SU-DHL-6 (cell line): ENCODE measurements at regions not wholly inside any gene's neighbourhood (a gene's known extent, or its start where the extent isn't known, plus 50 kb on each side); places are given as distances from the start of the nearest gene placed in this dataset.

ENCODE experiments used
- H2AFZ ChIP-seq: fragments of 200-600 bp; sonication (generic); 2 replicates; pipeline ENCODE4 v1.6.1; 2014; ENCODE audit warnings: low read depth, mild to moderate bottlenecking, moderate library complexity, mixed read lengths, antibody characterized with exemption, low read length; ENCODE audit not compliant: severe bottlenecking
- H3F3A ChIP-seq: fragments of 200-600 bp; shearing (Covaris generic); 2 replicates; pipeline ENCODE4 v1.6.0; 2016; ENCODE audit warnings: antibody characterized with exemption, mild to moderate bottlenecking; ENCODE audit not compliant: insufficient read depth
- H3K27ac ChIP-seq: fragments of 200-600 bp; sonication (generic); 2 replicates; pipeline ENCODE4 v1.5.1; 2016; ENCODE audit warnings: low read depth, mild to moderate bottlenecking, low read length, moderate library complexity, mixed read lengths
- H3K27me3 ChIP-seq: fragments of 200-600 bp; sonication (generic), shearing (Covaris generic); 2 replicates; pipeline ENCODE4 v1.6.0; 2014; ENCODE audit warnings: mild to moderate bottlenecking, low read length
- H3K36me3 ChIP-seq: fragments of 200-600 bp; sonication (generic); 2 replicates; pipeline ENCODE4 v1.6.1; 2014; ENCODE audit warnings: mild to moderate bottlenecking, low read length, mixed read lengths
- H3K4me2 ChIP-seq: fragments of 300-600, 200-600 bp; shearing (Covaris generic), sonication (generic); 2 replicates; pipeline ENCODE4 v1.6.0; 2014; ENCODE audit warnings: low read length, low read depth, mild to moderate bottlenecking; ENCODE audit not compliant: poor library complexity, severe bottlenecking
- H3K4me3 ChIP-seq: fragments of 200-600 bp; sonication (generic); 2 replicates; pipeline ENCODE4 v1.5.1; 2014; ENCODE audit warnings: antibody characterized with exemption, low read length, mild to moderate bottlenecking, mixed read lengths; ENCODE audit not compliant: insufficient read depth, poor library complexity, severe bottlenecking
- H3K79me2 ChIP-seq: fragments of 200-600 bp; sonication (generic); 2 replicates; pipeline ENCODE4 v1.6.1; 2014; ENCODE audit warnings: mild to moderate bottlenecking, low read length, moderate library complexity; ENCODE audit not compliant: insufficient read depth
- H3K9ac ChIP-seq: fragments of 200-600 bp; sonication (generic); 2 replicates; pipeline ENCODE4 v1.7.0; 2014; ENCODE audit warnings: mild to moderate bottlenecking, low read length
- H3K9me2 ChIP-seq: fragments of 200-600 bp; sonication (generic); replicated peaks from 2 replicates; pipeline ENCODE4 v1.6.1; 2014; ENCODE audit warnings: low read length; ENCODE audit not compliant: insufficient read depth
- H3K9me3 ChIP-seq: fragments of 200-600 bp; sonication (generic); 2 replicates; pipeline ENCODE4 v1.6.1; 2014; ENCODE audit warnings: low read length, mixed read lengths; ENCODE audit not compliant: insufficient read depth
- H4K20me1 ChIP-seq: fragments of 200-600 bp; sonication (generic); 2 replicates; pipeline ENCODE4 v1.6.1; 2014; ENCODE audit warnings: low read depth, mild to moderate bottlenecking, antibody characterized with exemption, low read length, moderate library complexity, mixed read lengths
- EZH2phosphoT487 ChIP-seq: fragments of 200-600 bp; sonication (generic), shearing (Covaris generic); conservative IDR thresholded peaks from 2 replicates; pipeline ENCODE4 v1.6.1; 2018; ENCODE audit warnings: mild to moderate bottlenecking, antibody characterized with exemption, low read length, moderate library complexity, mixed read lengths
- TF ChIP-seq, protein P1 (sequence below): fragments of 200-600 bp; sonication (generic); IDR thresholded peaks from one replicate; pipeline ENCODE4 v1.5.1; 2017; ENCODE audit warnings: antibody characterized with exemption, mild to moderate bottlenecking, low read length, moderate library complexity; ENCODE audit not compliant: insufficient read depth, poor library complexity, severe bottlenecking

DNA sequence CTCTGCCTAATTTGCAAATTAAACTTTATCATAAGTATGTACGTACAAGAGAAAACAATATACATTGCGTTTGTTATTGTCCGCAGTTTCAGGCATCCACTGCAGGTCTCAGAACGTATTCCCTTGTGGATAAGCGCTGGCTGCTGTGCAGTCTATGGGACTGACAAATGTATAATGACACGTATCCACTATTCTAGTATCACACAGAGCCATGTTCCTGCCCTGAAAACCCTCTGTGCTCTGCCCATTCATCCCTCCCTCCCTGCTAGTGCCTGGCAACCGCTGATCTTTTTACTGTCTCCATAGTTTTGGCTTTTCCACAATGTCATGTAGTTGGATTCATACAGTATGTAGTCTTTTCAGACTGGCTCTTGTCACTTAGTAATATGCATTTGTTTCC is 179.4 kb downstream of the MAF start:
- no peak overlapping the region for H3K4me3 ChIP-seq
- no peak for TF ChIP-seq EZH2phosphoT487
- TF ChIP-seq, protein P1, sequence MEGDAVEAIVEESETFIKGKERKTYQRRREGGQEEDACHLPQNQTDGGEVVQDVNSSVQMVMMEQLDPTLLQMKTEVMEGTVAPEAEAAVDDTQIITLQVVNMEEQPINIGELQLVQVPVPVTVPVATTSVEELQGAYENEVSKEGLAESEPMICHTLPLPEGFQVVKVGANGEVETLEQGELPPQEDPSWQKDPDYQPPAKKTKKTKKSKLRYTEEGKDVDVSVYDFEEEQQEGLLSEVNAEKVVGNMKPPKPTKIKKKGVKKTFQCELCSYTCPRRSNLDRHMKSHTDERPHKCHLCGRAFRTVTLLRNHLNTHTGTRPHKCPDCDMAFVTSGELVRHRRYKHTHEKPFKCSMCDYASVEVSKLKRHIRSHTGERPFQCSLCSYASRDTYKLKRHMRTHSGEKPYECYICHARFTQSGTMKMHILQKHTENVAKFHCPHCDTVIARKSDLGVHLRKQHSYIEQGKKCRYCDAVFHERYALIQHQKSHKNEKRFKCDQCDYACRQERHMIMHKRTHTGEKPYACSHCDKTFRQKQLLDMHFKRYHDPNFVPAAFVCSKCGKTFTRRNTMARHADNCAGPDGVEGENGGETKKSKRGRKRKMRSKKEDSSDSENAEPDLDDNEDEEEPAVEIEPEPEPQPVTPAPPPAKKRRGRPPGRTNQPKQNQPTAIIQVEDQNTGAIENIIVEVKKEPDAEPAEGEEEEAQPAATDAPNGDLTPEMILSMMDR, result no peak
- no peaks in the 10 kb centered on the region for H3K27me3 ChIP-seq
- H3F3A ChIP-seq, result no peaks in the 10 kb centered on the region
- no peak overlapping the region for H3K4me2 ChIP-seq
- no peaks in the 10 kb centered on the region for H3K9me3 ChIP-seq
- no peaks in the 10 kb centered on the region for H4K20me1 ChIP-seq
- no peak overlapping the region for H2AFZ ChIP-seq
- H3K9me2 ChIP-seq, result no peaks in the 10 kb centered on the region
- H3K27ac ChIP-seq, result no peak overlapping the region
- H3K36me3 ChIP-seq, result no peaks in the 10 kb centered on the region
- H3K9ac ChIP-seq, result no peak overlapping the region
- no peaks in the 10 kb centered on the region for H3K79me2 ChIP-seq

DNA sequence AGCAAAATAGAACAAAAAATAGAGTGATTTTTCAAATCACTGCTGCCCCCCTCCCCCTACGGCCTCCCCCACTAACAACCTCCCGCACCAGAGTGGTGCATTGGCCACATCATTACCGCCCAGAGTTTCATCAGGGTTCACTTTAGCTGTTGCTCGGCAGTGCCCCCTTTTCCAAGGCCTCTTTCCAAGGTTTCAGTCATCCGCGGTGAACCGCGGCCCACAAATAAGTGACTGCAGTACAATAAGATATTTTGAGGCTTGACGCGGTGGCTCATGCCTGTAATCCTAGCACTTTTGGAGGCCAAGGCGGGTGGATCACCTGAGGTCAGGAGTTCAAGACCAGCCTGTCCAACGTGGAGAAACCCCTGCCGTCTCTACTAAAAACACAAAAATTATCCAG is 180.0 kb downstream of the MAF start:
- H3K27ac ChIP-seq, result no peak overlapping the region
- no peak overlapping the region for H3K4me2 ChIP-seq
- H3F3A ChIP-seq, result no peaks in the 10 kb centered on the region
- TF ChIP-seq, protein P1, result no peak
- TF ChIP-seq EZH2phosphoT487, result no peak
- no peaks in the 10 kb centered on the region for H3K9me2 ChIP-seq
- H2AFZ ChIP-seq, result no peak overlapping the region
- H3K9ac ChIP-seq, result no peak overlapping the region
- H3K9me3 ChIP-seq, result no peaks in the 10 kb centered on the region
- H3K36me3 ChIP-seq, result no peaks in the 10 kb centered on the region
- H4K20me1 ChIP-seq, result no peaks in the 10 kb centered on the region
- H3K27me3 ChIP-seq, result no peaks in the 10 kb centered on the region
- H3K79me2 ChIP-seq, result no peaks in the 10 kb centered on the region
- H3K4me3 ChIP-seq, result no peak overlapping the region

DNA sequence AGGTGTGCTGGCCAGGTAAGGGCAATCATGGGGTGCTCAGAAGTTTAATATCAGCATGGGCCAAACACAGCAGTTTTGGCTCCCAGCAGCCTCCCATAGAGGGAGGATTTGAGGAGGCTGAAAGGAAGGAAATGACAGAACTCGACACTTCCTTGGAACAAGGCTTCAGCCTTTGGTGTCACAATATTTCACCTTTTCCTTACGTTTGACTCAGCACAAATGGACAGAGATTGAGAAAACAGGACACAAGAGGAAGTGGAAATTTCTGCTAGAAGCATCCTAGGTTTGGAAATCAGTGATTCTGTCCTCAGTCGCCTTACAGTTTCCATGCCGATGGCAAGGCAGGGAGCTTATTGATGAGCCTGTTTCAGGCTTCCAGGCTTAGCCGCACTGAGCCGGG is 181.4 kb downstream of the MAF start:
- no peaks in the 10 kb centered on the region for H3K36me3 ChIP-seq
- TF ChIP-seq, protein P1, result no peak
- no peak for TF ChIP-seq EZH2phosphoT487
- no peaks in the 10 kb centered on the region for H3K27me3 ChIP-seq
- H3K9me2 ChIP-seq, result no peaks in the 10 kb centered on the region
- no peak overlapping the region for H3K4me3 ChIP-seq
- H2AFZ ChIP-seq, result no peak overlapping the region
- H3K9me3 ChIP-seq, result no peaks in the 10 kb centered on the region
- H3K27ac ChIP-seq, result no peak overlapping the region
- no peaks in the 10 kb centered on the region for H4K20me1 ChIP-seq
- no peak overlapping the region for H3K4me2 ChIP-seq
- H3F3A ChIP-seq, result no peaks in the 10 kb centered on the region
- no peaks in the 10 kb centered on the region for H3K79me2 ChIP-seq
- H3K9ac ChIP-seq, result no peak overlapping the region

DNA sequence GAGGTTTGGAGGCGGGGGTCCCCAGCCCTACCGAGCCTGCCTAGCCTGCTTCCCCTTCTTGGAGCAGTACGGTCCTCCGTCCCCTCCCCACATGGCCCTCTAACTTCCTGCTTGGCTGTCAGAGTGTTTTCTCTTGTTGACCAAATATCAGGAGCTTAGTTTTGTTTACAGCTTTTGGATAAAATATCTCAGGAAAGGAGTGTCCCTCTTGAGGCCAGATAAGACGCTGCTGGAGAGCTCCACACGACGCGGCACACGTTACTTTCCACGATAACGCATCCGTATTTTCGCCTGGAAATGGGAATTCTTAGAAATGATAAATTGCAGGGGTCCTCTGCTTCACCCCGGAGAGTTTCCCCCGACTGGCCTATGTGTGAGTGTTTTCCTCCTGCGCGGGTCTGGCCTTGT is 182.9 kb downstream of the MAF start:
- no peak overlapping the region for H3K27ac ChIP-seq
- H3K4me2 ChIP-seq, result no peak overlapping the region
- TF ChIP-seq, protein P1, result no peak
- TF ChIP-seq EZH2phosphoT487, result no peak
- no peak overlapping the region for H3K9ac ChIP-seq
- H3K4me3 ChIP-seq, result no peak overlapping the region
- H2AFZ ChIP-seq, result no peak overlapping the region
- H3K36me3 ChIP-seq, result no peaks in the 10 kb centered on the region
- H3K27me3 ChIP-seq, result no peaks in the 10 kb centered on the region
- no peaks in the 10 kb centered on the region for H3K9me2 ChIP-seq
- H3K9me3 ChIP-seq, result no peaks in the 10 kb centered on the region
- no peaks in the 10 kb centered on the region for H3F3A ChIP-seq
- no peaks in the 10 kb centered on the region for H3K79me2 ChIP-seq
- H4K20me1 ChIP-seq, result no peaks in the 10 kb centered on the region
